ENCODE measurements at regions not wholly inside any gene's neighbourhood (a gene's known extent, or its start where the extent isn't known, plus 50 kb on each side); places are given as distances from the start of the nearest gene placed in this dataset.

DNA sequence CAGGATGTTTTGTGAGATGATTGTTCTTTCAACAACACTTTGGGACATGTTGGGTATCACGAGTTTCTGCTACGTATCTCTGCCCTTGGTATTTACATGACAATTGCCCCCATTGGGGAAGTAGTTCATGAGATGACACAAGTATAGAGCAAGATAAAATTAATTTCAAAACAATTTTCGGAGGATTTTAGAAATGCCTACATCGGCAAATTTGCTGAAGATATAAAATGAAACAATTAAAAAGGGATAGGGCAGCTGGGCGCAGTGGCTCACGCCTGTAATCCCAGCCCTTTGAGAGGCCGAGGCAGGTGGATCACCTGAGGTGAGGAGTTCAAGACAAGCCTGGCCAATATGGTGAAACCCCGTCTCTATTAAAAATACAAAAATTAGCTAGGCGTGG is 371.7 kb downstream of the INHBA start:
- intact Hi-C loops (cut with DNase I; ENCODE audit: low total_unique reads), result no loop called here
- WGBS, 5 donors, result 90 to 95% (median 95%) methylated on average over 9 of the region's 9 CpGs
- TF ChIP-seq POLR2A (IDR thresholded peaks at IDR 0.05), result no peak
- no peak for TF ChIP-seq POLR2AphosphoS5 (IDR thresholded peaks at IDR 0.05)
- TF ChIP-seq, protein P1, sequence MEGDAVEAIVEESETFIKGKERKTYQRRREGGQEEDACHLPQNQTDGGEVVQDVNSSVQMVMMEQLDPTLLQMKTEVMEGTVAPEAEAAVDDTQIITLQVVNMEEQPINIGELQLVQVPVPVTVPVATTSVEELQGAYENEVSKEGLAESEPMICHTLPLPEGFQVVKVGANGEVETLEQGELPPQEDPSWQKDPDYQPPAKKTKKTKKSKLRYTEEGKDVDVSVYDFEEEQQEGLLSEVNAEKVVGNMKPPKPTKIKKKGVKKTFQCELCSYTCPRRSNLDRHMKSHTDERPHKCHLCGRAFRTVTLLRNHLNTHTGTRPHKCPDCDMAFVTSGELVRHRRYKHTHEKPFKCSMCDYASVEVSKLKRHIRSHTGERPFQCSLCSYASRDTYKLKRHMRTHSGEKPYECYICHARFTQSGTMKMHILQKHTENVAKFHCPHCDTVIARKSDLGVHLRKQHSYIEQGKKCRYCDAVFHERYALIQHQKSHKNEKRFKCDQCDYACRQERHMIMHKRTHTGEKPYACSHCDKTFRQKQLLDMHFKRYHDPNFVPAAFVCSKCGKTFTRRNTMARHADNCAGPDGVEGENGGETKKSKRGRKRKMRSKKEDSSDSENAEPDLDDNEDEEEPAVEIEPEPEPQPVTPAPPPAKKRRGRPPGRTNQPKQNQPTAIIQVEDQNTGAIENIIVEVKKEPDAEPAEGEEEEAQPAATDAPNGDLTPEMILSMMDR (IDR thresholded peaks at IDR 0.05 in 8 of 11, conservative IDR thresholded peaks at IDR 0.05 in 3 of 11), result no peak
- Histone ChIP-seq H3K9me3 (no peaks in the 10 kb centered on the region), H3K4me3 (no peak overlapping the region), H3K4me1 (no peaks in the 10 kb centered on the region), H3K27me3 (replicated peaks in 1 of 7) (no peaks in the 10 kb centered on the region), H3K27ac (no peak overlapping the region), H3K36me3 (no peaks in the 10 kb centered on the region)
- DNase-seq, result no peak

DNA sequence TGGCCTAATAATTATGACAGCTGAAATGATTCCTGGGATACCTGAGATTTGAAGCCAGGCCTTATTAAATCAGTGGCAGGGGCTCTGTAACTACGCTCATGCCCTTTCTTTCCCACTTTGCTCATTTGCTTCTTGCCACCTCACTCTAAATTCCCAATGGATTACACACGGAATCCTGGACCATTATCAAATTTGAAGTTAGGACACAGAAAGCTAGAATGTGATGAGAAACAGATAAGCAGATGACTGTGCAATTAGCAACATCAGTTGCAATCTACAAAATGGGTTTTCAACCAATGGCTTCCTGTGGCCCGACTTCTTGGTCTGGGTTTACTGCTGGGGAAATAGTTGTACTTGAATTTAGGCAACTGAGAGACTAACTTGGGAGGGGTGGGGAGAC is 374.3 kb downstream of the INHBA start:
- H3K27me3 ChIP-seq (replicated peaks in 1 of 7), result no peaks in the 10 kb centered on the region
- intact Hi-C loops (cut with DNase I; ENCODE audit: low total_unique reads), result no loop called here
- no peaks in the 10 kb centered on the region for H3K36me3 ChIP-seq
- no peak overlapping the region for H3K27ac ChIP-seq
- no peaks in the 10 kb centered on the region for H3K4me1 ChIP-seq
- TF ChIP-seq, protein P1 (IDR thresholded peaks at IDR 0.05 in 8 of 11, conservative IDR thresholded peaks at IDR 0.05 in 3 of 11), result no peak
- TF ChIP-seq POLR2AphosphoS5 (IDR thresholded peaks at IDR 0.05), result no peak
- no peak for TF ChIP-seq POLR2A (IDR thresholded peaks at IDR 0.05)
- WGBS, 5 donors, result 72 to 87% (median 82%) methylated on average over 3 of the region's 3 CpGs
- H3K9me3 ChIP-seq, result no peaks in the 10 kb centered on the region
- no peak overlapping the region for H3K4me3 ChIP-seq
- no peak for DNase-seq

DNA sequence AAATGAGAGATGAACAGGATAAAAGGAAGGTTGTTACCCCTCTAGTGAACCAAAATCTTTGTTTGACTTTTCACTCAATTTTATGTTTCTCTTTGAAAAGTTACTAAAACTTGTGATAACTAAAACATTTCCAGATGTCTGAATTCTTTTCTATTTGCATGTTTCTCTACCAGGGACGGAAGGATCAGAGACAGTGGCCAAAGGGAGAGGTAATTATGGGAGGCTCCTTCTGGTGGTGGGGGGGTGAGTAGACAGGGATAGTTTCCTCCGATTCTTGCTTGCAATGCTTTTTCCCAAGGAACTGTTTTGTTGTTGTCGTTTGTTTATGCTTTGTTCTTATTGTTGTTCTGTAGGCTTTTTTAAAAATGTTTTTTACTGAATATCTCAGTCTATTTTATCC is 374.8 kb downstream of the INHBA start:
- H3K27ac ChIP-seq, result no peak overlapping the region
- no peaks in the 10 kb centered on the region for H3K36me3 ChIP-seq
- H3K9me3 ChIP-seq, result no peaks in the 10 kb centered on the region
- no peak overlapping the region for H3K4me3 ChIP-seq
- intact Hi-C loops (cut with DNase I; ENCODE audit: low total_unique reads), result no loop called here
- DNase-seq, result no peak
- H3K4me1 ChIP-seq, result no peaks in the 10 kb centered on the region
- TF ChIP-seq, protein P1 (IDR thresholded peaks at IDR 0.05 in 8 of 11, conservative IDR thresholded peaks at IDR 0.05 in 3 of 11), result no peak
- TF ChIP-seq POLR2AphosphoS5 (IDR thresholded peaks at IDR 0.05) (no peak), POLR2A (IDR thresholded peaks at IDR 0.05) (no peak)
- H3K27me3 ChIP-seq (replicated peaks in 1 of 7), result no peaks in the 10 kb centered on the region
- 81 to 92% (median 81%) methylated on average over 3 of the region's 3 CpGs for WGBS, 5 donors

DNA sequence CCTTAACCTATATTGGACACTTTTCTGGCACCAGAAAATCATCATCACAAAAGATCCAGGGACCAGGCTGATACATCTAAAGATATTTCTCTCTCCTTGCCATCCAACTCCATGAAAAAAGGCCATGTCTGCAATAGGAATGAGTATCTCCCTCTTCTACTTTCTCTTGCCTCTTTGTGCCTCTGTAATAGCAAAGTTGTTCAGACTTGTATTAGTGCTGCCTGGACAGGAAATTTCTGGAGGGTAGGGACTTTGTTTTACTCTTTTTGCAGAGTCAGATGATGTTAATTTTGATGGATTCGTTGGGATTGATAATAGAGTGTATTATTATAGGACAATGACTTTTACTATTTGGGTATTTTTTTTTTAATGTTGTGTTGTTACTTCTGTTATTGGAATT is 376.3 kb downstream of the INHBA start:
- WGBS, 5 donors, result 51 to 74% (median 65%) methylated on average over 1 of the region's 1 CpG

More for the DNA sequence above, 376.3 kb downstream of the INHBA start:
- no peak overlapping the region for H3K4me3 ChIP-seq
- intact Hi-C loops (cut with DNase I; ENCODE audit: low total_unique reads), result no loop called here
- TF ChIP-seq POLR2AphosphoS5 (IDR thresholded peaks at IDR 0.05) (no peak), POLR2A (IDR thresholded peaks at IDR 0.05) (no peak)
- TF ChIP-seq, protein P1 (IDR thresholded peaks at IDR 0.05 in 8 of 11, conservative IDR thresholded peaks at IDR 0.05 in 3 of 11), result no peak
- no peaks in the 10 kb centered on the region for H3K27me3 ChIP-seq (replicated peaks in 1 of 7)
- no peak for DNase-seq
- H3K27ac ChIP-seq, result no peak overlapping the region
- no peaks in the 10 kb centered on the region for H3K9me3 ChIP-seq
- no peaks in the 10 kb centered on the region for H3K4me1 ChIP-seq
- no peaks in the 10 kb centered on the region for H3K36me3 ChIP-seq
